Activated T-cell treated with anti-CD3 and anti-CD28 coated beads for 1 hour (primary cell): ENCODE measurements at regions not wholly inside any gene's neighbourhood (a gene's known extent, or its start where the extent isn't known, plus 50 kb on each side); places are given as distances from the start of the nearest gene placed in this dataset.

Experiments
- DNase-seq: peaks from one replicate; pipeline ENCODE4 v3.0.0-alpha.2; 2020; ENCODE audit warnings: low read depth

DNA sequence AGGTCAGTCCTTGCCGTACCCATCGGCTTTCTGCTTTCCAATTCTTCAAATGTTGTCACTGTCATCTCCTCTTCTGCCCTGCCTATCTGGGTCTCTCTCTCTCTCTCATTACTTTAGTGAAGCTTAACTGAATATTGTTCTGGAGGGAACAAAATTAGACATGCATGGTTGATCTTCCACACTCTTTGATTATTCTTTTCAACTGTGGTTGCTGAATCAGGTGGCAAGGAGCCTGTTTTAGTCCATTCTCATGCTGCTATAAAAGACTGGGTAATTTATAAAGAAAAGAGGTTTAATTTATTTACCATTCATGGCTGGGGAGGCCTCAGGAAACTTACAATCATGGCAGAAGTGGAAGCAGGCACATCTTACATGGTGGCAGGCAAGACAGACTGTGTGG is 157.9 kb downstream of the ARL4C start:
- DNase-seq, result no peak

DNA sequence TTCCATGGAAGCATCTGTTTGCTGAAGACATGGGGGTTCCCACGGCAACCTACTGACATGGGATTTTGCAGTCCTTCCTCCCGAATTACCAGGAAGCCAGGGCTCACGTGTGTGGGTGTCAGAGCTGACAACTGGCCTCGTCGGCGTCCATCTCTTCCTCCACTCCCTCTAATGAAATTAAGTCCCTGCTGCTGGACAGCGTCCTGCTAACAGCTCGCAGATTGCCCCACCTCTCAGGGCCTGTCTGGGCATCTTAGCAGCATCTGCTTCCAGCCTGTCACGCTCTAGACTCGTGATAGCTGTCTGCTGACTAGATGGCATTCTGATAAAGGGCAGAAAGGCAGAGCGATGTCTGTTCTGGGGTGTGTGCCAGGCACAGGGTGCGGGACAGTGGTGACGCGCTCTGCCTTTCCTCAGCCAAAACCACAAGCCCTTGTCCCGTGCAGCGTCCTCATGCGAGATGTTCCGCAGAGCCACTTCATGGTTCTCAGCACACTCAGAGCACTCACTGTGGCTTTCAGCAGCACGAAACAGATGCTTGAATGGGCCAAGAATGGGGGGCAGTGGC is 161.1 kb downstream of the ARL4C start:
- DNase-seq, result peak; percentile 23

DNA sequence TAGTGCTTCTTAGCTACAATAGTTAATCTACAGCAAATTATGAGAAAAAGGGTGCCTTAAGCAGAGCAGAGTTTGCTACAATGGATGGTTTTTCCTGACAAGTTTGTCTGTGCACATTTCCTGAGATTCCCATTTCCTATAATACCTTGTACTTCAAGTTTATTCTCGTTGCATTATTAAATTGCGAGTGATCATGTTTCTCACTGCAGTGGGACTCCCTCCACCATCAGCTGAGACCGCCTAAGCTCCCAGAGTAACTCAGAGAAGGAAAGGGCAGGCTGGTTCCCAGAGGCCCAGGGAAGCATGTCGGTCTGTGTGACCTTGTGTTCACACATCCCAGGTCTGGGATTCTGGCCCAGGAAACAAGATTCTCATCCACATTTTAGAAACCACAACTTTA is 162.1 kb downstream of the ARL4C start:
- no peak for DNase-seq

DNA sequence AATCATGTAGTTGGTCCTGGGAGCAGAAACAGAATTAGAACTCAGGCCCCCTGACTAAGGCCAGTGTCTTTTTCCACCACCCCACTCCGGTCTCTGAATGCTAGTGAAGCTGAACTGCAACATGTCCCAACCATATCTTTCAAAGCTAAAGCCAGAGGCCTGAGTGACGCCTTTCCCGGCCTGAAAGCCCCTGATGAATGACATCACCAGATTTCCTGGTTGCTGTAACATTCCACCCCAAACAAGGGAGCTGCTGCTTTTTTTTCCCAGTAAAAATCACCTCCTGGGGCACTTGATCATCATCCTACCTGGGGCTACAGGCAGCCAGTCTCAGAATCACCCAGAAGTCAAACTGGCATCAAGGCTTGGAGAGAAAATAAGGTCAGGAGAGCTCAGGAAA is 162.7 kb downstream of the ARL4C start:
- DNase-seq, result no peak

DNA sequence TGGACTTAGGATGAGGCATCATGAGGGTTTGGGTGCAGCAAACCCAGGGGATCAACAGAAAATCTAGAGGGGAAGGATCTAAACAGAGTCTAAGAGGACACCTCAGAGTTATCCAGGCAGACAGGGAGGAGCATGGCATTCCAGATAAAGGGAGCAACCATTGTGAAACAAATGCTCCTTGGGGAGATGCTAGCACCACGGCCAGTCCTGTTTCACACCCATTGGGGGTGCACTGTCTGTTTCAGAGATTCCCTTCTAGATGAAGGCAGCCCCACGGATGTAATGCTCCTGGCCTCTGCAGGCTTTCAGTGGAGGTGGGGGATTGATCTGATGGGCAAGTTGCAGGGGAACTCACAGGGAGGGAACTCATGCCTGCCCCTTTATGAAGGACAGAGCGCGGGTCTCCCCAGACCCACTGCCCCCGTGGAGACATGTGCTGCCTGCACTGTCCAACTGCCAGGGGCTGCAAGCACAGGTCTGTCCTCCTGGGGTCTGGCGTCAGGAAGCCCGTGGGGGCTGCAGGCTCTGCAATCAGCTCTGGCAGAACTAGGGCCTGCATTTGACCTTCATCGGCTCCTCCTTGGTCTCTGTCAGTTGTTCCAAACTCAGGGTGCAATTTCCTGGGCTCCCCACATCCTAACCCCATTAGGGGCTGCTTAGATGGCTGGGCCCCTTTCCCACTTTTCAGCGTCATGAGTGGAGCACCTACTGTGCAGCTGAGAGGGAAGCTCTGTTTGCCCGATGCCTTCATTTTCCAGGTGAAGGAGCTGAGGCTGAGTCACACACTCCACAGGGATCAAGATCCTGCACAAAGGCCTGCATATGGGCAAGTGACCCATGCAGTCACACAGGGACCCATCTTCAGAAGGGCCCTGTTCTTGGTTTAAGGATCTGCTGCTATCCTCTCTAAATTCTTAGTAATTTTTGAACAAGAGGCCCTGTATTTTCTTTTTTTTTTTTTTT is 163.4 kb downstream of the ARL4C start:
- no peak for DNase-seq

DNA sequence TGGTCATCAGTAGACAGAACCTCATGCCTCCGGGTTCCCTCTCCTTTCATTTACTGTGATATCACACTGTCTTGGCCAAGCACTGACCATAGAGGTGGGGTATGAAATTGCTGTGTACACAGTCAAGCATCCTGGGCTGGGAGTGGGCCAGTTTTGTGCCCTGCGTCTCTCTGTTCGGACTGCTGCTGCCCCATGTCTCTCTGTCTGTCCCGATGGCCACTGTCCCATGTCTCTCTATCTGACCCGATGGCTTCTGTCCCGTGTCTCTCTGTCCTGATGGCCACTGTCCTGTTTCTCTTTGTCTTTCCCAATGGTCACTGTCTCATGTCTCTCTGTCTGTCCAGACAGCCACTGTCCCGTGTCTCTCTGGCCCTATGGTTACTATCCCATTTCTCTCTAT is 164.9 kb downstream of the ARL4C start:
- no peak for DNase-seq

DNA sequence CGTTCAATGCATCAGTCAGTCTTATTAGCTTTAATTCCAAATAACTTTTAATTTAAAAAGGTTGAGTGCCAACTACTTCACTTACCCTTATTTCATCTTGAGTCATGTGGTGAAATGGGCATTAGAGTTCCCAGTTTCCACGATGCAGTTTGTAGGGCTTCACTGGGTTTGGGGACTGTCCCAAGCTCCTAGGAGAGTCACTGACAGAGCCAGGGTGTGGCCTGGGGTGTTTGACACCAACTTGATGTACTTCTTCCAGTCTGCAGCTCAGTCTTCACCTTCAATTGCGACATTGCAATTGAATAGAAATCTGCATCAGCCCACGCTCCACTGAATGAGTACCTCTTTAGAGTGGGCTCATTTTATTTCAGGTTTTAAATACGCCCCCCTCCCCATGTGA is 165.3 kb downstream of the ARL4C start:
- DNase-seq, result no peak

DNA sequence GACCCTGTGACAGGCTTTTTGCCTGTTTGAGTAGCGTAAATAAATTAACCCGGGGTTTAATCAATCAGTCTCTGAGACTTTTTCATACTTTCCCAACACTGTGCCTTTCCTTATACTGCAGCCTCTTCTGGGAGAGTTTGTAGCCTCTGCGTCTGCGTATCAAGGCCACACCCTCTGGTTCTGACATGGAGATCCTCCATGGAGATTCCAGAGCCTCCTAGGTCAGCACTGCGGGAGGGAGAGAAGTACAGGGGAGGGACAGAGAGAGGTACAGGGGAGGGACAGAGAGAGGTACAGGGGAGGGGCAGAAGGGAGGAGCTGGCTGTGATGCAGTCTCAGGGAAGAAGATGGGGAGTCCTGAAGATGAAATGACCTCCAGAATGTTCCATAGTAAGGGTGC is 166.0 kb downstream of the ARL4C start:
- no peak for DNase-seq

DNA sequence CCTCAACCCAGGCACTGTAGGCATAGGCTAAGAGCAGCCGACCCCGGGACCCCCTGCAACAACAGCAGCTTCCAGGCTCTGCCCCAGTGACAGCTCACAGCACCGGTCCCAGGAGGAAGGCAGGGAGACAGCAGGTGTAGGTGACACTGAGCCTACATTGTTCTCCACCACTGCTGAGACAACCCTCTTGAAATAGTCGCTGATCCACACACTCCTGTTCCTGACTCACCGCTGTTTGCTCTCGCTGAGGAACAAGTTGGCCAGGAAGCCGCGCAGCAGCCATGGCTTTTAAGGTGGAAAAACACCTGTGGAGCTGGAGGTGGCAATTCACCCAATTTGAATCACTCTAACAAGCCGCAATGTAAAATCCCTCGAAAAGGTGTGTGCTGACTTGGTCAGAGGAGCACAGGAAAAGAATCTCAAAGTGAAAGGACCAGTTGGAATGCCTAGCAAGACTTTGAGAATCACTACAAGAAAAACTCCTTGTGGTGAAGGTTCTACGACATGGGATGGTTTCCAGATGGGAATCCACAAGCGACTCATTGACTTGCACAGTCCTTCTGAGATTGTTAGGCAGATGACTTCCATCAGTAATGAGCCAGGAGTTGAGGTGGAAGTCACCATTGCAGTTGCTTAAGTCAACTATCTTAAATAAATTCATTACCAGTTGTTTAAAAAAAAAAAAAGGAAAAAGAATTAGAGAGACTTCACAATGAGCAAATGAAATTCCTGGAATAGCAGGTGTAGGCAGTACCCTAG is 167.5 kb downstream of the ARL4C start:
- no peak for DNase-seq

DNA sequence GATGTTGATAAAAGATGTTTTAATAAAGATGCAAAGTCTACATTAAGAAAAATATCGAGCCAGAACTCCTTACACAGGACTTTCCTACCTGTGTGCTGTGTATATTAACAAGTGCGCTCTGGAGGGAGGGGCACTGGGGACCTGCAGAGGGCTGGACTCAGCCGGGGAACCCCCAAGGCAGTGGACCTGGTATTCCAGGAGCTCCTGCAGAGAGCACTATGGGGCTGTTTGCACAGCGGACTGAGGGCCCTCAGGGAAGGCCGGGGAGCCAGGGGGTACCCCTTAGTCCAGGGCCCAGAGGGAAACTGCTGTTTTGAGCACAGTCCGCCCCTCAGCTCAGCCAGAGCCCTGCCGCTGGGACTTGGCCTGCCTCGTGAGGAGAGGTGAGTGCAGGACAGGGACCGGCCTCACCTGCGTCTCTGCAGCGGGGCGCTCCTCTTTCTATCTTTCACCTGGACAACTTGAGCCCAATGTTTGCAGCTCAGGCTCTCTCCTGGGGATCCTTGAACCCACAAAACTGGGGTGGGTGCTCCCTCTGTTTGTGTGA is 168.4 kb downstream of the ARL4C start:
- DNase-seq, result no peak

DNA sequence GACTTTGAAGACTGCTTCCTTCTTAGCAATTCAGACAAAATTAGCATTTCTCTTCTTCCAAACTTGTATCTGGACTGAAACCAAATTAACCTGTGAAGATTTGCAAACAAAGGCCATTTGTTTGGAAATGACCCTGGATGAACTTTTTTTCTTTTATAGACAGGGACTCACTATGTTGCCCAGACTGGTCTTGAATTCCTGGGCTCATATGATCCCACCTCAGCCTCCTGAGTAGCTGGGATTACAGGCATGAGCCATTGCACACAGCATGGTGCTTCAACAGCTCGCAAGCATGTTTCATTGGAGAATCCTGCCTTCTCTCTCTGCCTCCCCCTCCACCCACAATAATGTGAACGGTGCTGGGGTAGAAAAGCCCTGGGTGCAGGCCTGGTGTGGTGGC is 170.2 kb downstream of the ARL4C start:
- no peak for DNase-seq

DNA sequence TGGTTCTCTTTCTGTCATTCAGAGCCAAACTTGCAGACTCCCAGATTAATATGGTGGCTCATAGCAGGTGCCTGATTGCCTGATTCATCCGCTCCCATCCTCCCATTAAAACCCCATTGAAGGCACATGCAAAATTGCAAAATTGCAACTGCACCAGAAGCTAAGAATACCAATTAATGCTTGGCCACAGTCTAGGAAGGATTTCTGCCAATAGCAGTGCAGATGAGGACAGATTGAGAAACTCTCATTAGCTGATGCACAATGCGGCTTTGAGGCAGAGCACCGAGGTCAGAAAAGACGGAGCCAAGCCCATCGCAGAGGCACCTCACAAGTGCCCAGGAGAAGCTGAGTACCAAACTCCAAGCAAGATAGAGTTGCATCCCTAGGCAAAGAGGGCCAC is 172.8 kb downstream of the ARL4C start:
- no peak for DNase-seq

DNA sequence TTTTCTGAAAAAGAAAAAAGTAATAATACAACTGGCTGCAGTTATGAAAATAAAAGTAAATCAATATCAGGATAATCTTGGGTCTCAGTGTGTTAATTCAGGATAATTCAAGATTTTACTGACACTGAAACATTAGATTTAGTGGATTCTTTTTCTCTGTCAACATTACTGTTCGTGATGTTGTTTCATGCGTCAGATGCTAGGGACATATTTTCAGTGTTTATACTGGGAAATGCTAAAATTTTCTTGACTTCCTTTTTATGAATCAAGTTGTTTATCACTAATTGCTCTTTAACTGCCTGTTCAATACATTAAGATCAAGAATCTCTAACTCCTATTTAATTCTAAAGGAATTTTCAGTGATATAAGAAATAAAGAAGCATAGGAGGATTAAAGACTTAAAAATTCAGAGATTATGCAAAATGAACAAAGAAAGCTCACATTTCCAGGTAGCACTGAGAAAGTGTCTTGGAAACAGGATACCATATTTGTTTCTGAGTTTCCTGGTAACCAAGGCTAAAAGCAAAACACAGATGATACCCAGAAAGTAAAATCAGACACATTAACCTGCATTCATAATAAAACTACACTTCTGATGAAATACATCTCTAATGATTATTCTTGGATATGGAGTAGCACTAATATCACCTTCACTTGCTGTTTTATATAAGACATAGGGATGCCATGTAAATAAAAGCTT is 174.0 kb downstream of the ARL4C start:
- DNase-seq, result no peak

DNA sequence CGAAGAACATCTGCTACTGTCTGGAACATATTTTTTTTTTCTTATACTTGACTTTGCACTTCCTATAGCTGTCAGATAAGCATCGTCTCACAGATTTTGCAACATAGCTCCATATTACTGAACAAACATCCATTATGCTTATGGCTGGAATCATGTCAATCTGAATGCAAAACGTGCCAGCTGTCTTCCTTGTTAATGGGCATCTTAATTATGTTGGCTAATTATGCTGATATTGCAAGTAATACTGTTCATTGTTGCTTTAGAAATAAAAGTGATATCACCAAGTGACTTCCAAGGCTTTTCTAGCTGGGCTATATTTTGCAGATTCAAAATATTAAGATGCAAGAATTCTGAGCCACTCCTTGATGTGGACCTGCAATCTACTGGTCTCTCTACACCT is 176.8 kb downstream of the ARL4C start:
- DNase-seq, result no peak

DNA sequence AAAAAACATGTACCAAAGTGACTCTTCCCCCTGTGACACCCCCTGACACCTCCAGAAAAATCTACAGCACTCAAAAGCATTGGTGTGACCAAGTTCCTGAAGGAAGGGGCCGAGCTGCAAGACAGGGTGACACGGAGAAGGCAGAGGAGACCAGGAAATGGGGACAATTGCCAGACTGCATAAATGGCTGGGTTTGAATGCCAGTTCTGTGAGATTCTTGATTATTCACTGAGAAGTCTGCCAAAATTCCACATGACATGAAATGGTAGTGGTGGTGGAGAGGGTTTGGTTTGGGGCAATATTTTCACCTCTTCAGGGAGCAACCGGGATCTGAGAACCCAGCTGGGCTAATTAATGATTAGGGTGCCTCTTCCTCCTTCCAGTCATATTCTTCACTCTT is 178.5 kb downstream of the ARL4C start:
- DNase-seq, result no peak

DNA sequence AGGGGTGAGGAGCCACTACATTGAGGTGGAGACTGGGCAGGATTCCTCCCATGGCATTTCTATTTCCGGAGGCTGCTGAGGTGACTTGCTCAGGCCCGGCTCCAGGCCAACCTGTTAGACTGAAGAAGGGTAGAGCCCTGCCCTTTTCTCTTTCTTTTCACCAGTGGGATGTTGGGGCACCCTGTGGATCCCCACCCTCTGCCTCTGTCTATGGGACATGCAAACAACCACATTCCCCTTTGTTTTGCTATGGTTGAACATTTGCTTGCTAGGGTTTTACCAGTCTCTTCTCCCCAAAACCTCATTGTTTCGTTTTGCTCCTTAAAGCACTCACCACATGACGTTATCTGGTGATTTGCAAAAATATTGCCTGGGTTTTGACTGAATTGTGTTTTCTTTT is 183.3 kb downstream of the ARL4C start:
- no peak for DNase-seq

DNA sequence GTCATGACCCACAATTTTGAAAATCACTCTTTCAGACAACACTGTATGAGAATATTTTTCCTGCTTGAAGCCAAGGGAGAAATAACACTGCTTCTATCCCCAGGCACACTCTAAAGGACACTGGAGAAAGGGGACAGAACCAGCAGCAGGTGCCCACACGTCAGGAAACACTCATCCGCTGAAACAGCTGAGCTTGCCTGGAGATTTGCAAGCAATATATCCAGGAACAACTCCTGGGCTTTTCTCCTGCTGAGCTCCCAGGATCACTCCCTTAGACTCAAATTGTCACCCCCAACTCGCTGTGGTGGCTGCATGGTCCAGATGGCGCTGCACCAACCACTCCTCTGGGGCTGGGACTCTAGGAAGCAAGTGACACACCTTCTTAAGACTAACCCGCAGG is 186.7 kb downstream of the ARL4C start:
- DNase-seq, result no peak

DNA sequence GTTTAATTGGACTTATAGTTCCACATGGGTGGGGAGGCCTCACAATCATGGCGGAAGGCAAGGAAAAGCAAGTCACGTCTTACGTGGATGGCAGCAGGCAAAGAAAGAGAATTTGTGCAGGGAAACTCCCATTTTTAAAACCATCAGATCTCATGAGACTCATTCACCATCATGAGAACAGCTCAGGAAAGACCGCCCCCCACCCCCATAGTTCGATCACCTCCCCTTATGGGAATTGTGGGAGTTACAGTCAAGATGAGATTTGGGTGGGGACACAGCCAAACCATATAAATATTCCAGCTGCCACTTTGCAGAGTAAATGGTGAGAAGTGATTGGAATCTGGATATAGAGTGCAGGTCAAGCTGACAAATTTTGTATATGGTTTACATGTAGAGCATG is 187.4 kb downstream of the ARL4C start:
- no peak for DNase-seq

DNA sequence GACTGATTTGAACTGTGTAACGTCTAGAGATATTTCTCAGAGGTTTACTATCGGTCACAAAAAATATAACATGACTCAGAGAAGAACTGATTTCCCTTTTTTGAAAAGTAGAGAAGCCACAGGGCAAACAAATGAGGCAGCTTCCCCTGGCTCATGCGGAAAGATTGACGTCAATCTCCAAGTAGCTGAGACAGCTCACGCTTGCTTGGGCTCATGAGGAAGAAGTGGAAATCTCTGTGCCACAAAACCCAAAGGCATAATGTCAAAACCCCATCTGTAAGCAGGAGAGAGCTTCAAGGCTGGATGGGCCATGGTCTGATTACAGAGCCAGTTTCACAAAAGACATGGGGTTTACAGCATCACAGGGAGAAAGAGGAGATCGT is 188.1 kb downstream of the ARL4C start:
- peak; percentile 39 for DNase-seq

DNA sequence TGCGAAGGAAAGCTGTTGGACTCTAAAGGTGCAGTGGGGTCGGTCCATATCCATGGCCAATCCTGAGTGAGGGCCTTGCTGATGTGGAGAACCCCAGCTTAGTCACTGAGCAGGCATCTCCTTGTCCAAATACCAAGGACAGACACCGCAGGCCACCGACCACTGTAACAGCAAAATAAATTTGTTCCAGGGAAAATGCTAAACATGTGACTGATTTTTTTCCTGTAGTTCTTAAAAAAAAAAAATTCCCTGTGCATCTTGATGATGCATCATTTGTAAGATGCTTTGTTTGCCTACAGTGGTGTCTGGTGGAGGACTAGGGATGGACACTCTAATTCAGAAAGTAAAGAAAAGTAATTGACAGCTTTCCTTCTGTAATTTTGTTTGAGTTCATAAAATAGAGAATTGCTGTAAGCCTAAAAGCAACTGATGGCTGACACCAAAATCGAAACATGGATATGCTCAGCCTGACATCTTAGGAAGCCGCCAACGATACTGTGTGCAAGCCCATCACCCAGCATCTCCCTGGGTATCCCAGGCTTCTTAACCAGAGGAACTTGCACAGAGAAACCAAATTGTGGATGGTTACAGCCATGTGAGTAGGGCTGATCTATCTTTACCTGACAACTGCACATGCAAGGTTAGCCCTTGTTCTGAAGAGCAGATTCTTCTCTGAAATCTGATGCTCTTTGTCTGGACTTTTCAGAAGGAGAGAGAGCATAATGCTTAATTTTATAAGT is 188.6 kb downstream of the ARL4C start:
- no peak for DNase-seq

DNA sequence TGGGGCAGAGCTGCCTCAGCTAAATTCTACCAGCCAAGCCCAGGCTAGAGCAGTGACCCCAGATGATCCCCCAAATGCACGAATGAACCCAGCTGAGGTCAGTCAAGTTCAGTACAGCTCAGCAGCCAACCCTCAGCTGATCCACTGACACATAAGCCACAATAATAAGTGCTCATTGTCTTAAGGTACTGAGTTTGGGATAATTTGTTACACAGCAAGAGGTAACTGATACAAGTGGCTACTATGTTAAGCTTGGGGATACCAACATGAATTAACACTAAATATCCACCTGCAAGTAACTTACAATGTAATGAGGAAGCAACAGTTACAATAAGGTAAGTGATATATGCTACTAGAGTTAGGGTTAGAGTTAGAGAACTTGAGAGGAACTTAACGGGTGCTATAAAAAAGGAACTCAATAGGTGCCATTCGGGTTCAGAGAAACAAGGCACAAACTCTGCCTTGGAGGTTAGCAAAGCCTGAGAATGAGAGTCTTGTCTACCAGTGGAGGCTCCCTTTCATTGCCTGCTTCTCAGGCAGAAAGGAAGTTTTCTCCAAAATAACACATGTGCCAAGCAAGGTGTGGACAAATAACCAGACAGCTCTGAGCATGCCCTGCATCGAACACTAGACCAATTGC is 189.4 kb downstream of the ARL4C start:
- DNase-seq, result no peak
